ENCODE measurements at regions not wholly inside any gene's neighbourhood (a gene's known extent, or its start where the extent isn't known, plus 50 kb on each side); places are given as distances from the start of the nearest gene placed in this dataset.

DNA sequence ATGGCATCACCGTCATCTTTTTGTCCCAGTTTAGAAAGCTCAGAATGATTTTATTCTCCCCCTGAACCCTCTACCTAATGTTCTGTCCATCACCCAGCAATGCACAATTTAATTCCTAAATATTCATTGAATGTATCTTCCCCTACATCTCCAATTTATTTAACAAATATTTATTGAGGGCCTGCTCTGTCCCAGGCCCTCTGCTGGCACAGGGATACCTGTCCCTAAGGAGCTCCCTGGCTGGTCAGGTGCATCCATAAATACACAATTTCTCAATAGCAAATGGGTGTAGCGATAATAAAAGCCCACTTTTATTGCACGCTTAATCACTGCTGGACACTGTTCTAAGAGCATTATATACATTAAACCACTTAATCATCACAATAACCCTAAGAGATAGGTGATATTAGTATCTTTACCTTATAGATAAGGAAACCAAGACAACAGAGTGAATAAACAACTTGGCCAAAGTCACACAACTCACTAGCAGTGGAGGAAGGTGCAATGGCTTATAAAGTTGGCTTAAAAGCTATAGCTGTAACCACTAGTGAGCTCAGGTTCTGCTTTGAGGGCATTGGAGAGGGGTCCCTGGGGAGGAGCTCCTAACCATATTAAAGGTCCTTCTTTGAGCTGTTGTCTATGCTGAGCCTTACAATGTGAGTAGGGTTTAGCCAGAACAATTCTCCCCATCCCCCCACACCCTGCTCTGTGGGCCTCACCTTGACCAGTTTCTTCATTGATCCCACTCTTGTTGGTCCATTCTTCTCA is 126.3 kb upstream of the JUN start:
- TF ChIP-seq, protein P1, sequence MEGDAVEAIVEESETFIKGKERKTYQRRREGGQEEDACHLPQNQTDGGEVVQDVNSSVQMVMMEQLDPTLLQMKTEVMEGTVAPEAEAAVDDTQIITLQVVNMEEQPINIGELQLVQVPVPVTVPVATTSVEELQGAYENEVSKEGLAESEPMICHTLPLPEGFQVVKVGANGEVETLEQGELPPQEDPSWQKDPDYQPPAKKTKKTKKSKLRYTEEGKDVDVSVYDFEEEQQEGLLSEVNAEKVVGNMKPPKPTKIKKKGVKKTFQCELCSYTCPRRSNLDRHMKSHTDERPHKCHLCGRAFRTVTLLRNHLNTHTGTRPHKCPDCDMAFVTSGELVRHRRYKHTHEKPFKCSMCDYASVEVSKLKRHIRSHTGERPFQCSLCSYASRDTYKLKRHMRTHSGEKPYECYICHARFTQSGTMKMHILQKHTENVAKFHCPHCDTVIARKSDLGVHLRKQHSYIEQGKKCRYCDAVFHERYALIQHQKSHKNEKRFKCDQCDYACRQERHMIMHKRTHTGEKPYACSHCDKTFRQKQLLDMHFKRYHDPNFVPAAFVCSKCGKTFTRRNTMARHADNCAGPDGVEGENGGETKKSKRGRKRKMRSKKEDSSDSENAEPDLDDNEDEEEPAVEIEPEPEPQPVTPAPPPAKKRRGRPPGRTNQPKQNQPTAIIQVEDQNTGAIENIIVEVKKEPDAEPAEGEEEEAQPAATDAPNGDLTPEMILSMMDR (IDR thresholded peaks at IDR 0.05; ENCODE audit: insufficient read depth, low read depth, low read length, missing control alignments), result no peak
- no peak for DNase-seq (ENCODE audit: low read depth)
- no peak overlapping the region for H3K4me3 ChIP-seq (ENCODE audit: low read length)

DNA sequence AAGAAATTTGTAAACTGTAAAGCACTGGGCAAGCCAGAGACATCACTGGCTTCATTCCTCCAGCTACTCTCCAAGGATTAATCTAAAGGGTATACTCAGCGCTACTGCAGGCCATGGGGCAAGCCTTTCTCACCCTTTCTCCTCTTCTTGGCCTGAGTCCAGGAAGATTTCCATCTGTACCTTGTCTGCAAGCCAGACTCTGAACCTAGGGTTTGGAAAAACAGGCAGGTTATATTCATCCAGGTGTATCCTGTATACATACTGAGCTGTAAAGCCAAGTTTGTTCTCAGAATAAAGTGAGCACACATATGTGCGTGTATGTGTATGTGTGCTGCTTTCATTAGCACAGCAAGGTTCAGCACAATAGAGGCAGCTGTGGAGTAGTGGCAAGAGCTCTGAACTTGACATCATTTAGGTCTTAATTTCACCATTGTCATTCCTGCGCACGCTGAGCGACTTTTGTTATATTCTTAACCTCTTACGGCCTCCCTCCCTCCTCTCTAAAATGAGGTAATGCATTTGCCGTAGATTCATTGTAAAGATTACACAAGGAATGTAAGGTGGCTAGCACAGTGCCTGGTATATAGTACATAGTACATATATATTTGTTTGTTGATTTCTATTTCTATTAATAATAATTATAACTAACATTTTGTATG is 128.1 kb upstream of the JUN start:
- H3K4me3 ChIP-seq (ENCODE audit: low read length), result no peak overlapping the region
- TF ChIP-seq, protein P1 (IDR thresholded peaks at IDR 0.05; ENCODE audit: insufficient read depth, low read depth, low read length, missing control alignments), result no peak

DNA sequence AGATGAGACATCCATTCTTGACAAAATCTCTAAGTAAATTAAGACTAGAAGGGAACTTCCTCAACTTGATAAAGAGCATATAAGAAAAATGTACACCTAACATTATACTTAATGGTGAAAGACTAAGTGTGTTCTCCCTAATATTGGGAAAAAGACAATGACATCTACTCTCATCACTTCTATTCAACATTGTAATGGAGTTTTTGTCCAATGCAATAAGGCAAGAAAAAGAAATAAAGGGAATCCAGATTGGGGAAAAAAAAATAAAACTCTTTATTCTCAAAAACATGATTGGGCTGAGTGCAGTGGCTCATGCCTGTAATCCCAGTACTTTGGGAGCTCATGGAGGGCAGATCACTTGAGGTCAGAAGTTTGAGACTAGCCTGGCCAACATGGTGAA is 131.1 kb upstream of the JUN start:
- TF ChIP-seq, protein P1 (IDR thresholded peaks at IDR 0.05; ENCODE audit: insufficient read depth, low read depth, low read length, missing control alignments), result no peak
- no peak for DNase-seq (ENCODE audit: low read depth)
- H3K4me3 ChIP-seq (ENCODE audit: low read length), result no peak overlapping the region

More for the DNA sequence above, 128.1 kb upstream of the JUN start:
- DNase-seq (ENCODE audit: low read depth), result no peak

DNA sequence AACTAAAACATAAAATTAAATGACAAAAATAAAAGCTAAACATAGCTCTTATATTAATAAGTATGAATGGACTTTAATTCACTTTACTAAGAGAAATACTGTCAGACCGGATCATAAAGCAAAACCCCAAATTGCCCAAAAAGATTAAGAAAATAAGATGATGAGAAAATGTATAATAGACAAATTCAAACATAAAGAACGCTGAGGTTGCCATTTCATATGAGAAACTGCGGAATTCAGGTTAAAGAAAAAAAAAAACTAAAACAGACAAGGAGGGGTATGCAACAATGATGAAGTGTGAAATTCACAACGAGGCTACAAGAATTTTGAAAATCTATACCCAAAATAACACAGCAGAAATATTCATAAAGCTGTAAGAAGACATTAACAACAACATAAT is 133.6 kb upstream of the JUN start:
- TF ChIP-seq, protein P1 (IDR thresholded peaks at IDR 0.05; ENCODE audit: insufficient read depth, low read depth, low read length, missing control alignments), result no peak
- no peak overlapping the region for H3K4me3 ChIP-seq (ENCODE audit: low read length)
- no peak for DNase-seq (ENCODE audit: low read depth)

DNA sequence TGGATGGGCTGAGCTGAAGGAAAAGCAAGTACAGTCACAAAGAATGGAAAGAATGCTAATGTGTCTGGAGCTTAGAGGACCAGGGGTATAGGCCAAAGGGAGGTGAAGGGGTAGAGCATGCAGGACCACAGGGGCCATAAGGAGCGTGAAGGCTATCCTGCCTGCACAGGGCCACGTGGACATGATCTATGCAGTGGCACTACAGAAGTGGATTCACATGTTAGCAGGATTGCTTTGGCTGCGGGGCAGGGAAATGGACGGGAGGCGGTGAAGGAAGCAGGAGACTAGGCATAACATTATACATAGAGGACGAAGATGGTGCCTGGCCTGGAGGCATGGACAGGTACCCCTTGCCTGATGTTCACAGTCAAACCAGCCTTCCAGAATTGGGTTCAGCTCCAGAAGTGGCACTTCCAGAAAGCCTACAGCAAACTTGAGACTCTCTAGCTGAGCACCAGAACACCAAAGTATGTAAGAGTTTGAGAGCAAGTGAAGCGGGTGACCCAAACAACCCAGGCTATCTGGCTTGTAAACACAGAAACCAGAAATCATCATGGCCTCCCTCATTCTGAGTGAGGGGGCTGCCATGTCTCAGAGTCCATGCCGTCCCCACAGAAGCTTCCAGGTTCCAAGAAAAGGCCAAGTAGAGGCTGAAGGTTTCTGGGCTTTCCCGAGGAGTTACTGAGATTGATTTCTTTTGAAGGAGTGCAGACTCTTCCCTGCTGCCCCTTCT is 135.5 kb upstream of the JUN start:
- H3K4me3 ChIP-seq (ENCODE audit: low read length), result no peak overlapping the region
- no peak for DNase-seq (ENCODE audit: low read depth)
- TF ChIP-seq, protein P1 (IDR thresholded peaks at IDR 0.05; ENCODE audit: insufficient read depth, low read depth, low read length, missing control alignments), result no peak

DNA sequence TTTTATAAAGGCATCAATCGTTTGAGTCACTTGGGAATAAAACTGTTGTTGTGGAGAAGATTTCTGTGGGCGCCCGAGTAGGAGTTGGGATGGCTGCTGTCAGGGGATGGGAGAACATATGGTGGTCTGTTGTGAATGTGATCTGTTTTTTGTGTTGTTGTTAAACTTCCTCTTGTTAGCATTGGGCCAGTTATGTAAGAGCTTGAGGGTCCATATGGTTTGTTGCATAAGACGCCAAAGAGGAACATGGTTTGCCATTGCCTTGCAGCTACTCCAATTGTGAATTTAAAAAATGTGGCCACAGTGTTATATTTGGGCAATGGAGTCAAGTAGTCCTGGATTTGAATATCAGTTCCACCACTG is 136.1 kb upstream of the JUN start:
- no peak overlapping the region for H3K4me3 ChIP-seq (ENCODE audit: low read length)
- DNase-seq (ENCODE audit: low read depth), result no peak
- TF ChIP-seq, protein P1 (IDR thresholded peaks at IDR 0.05; ENCODE audit: insufficient read depth, low read depth, low read length, missing control alignments), result no peak
